Naive thymus-derived CD4-positive, alpha-beta T cell (primary cell): ENCODE measurements at regions not wholly inside any gene's neighbourhood (a gene's known extent, or its start where the extent isn't known, plus 50 kb on each side); places are given as distances from the start of the nearest gene placed in this dataset.
"Not testable (repeated sequence)": the region's sequence is repeated elsewhere in the genome, so short reads cannot be mapped to it uniquely, and the experiment has no call there.

Experiments
- ATAC-seq: fragments of 150-1000 bp; cut with Tn5 transposase; 2 replicates; pipeline ENCODE4 v1.10.0; 2021; ENCODE audit warnings: mild to moderate bottlenecking, moderate library complexity
- CTCF ChIA-PET: fragments of 350-600 bp; sonication (Branson Sonifier 250); formaldehyde crosslinking; loops from one replicate; lab custom pipeline; 2021; ENCODE audit warnings: antibody characterized with exemption; lab: Charles Lee
- POLR2A ChIA-PET: fragments of 350-600 bp; sonication (Branson Sonifier 250); formaldehyde crosslinking; loops from one replicate; lab custom pipeline; 2021; ENCODE audit warnings: antibody characterized with exemption, inconsistent platforms; lab: Charles Lee
- DNase-seq, 9 donors: peaks; one replicate each; pipeline versions ENCODE4 v3.0.0 to v3.0.0-alpha.2; 2020 to 2022; ENCODE audit warnings: mixed read lengths in 1 of 9
- H3K27ac ChIP-seq: one replicate; pipeline ENCODE4 v1.7.0; 2013; ENCODE audit warnings: mild to moderate bottlenecking, low read depth, low read length, moderate library complexity
- H3K27me3 ChIP-seq, 2 donors: one replicate each; pipeline ENCODE4 v1.7.0; 2013; ENCODE audit warnings: low read length in 2 of 2, mild to moderate bottlenecking in 2 of 2, moderate library complexity in 2 of 2; ENCODE audit not compliant: control insufficient read depth in 2 of 2, insufficient read depth in 2 of 2
- H3K36me3 ChIP-seq, 3 experiments: 1 replicate in 2 of 3; 2 replicates in 1 of 3; pipeline ENCODE4 v1.7.0; 2013; ENCODE audit warnings: low read length in 3 of 3, mild to moderate bottlenecking in 3 of 3, moderate library complexity in 1 of 3; ENCODE audit not compliant: insufficient read depth in 3 of 3, control insufficient read depth in 2 of 3
- H3K4me1 ChIP-seq, 2 donors: one replicate each; pipeline ENCODE4 v1.7.0; 2013; ENCODE audit warnings: low read length in 2 of 2, mild to moderate bottlenecking in 2 of 2, moderate library complexity in 1 of 2; ENCODE audit not compliant: control insufficient read depth in 2 of 2, insufficient read depth in 2 of 2
- H3K4me3 ChIP-seq: 2 replicates; pipeline ENCODE4 v1.7.0; 2013; ENCODE audit warnings: mild to moderate bottlenecking, low read length
- H3K9me3 ChIP-seq, 3 experiments: 1 replicate in 2 of 3; 2 replicates in 1 of 3; pipeline ENCODE4 v1.7.0; 2013; ENCODE audit warnings: low read length in 3 of 3; ENCODE audit not compliant: control insufficient read depth in 2 of 3
- H3K27ac Mint-ChIP-seq, 9 donors: one replicate each; pipeline ENCODE4 v1.8.0; 2020 to 2022; ENCODE audit warnings: mixed read lengths in 9 of 9, mild to moderate bottlenecking in 8 of 9, moderate library complexity in 5 of 9, inconsistent platforms in 2 of 9
- H3K27me3 Mint-ChIP-seq, 5 donors: one replicate each; pipeline ENCODE4 v1.8.0; 2021 to 2022; ENCODE audit warnings: mixed read lengths in 5 of 5, mild to moderate bottlenecking in 1 of 5
- H3K36me3 Mint-ChIP-seq, 5 donors: one replicate each; pipeline ENCODE4 v1.8.0; 2020 to 2022; ENCODE audit warnings: mixed read lengths in 5 of 5, mild to moderate bottlenecking in 3 of 5, inconsistent platforms in 1 of 5
- H3K4me1 Mint-ChIP-seq, 7 donors: one replicate each; pipeline ENCODE4 v1.8.0; 2020 to 2022; ENCODE audit warnings: mixed read lengths in 7 of 7, mild to moderate bottlenecking in 3 of 7, inconsistent platforms in 1 of 7
- H3K4me3 Mint-ChIP-seq, 10 donors: one replicate each; pipeline ENCODE4 v1.8.0; 2020 to 2022; ENCODE audit warnings: mild to moderate bottlenecking in 10 of 10, mixed read lengths in 10 of 10, moderate library complexity in 6 of 10, inconsistent platforms in 2 of 10
- H3K9me3 Mint-ChIP-seq, 11 donors: one replicate each; pipeline ENCODE4 v1.8.0; 2020 to 2022; ENCODE audit warnings: mixed read lengths in 11 of 11, mild to moderate bottlenecking in 4 of 11, inconsistent platforms in 1 of 11, moderate library complexity in 1 of 11
- intact Hi-C, 2 donors: fragments of 100-400 bp; cut with micrococcal nuclease; formaldehyde crosslinking; loops; one replicate each; pipeline ENCODE4 v1.15.1; 2023

DNA sequence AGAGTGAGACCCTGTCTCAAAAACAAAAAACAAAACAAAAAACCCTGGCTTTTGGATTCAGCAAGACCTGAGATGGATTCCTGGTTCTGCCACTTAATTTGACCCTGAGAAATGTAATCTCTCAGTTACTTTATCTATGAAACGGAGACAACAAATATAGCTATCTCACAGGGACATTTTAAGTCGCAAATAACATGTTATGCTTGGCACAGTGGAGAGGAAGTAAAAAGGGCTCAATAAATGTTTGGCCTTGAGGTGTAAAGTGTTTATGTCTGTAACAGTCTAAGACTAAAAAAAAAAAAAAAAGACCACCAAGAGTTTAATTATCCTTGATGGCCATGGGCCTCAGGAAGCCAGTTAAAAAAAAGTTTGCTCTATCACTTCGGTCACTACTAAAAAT is 116.0 kb upstream of the VOPP1 start:
- H3K36me3 Mint-ChIP-seq, H3K27ac ChIP-seq, POLR2A ChIA-PET, H3K27ac Mint-ChIP-seq, CTCF ChIA-PET, ATAC-seq, H3K9me3 Mint-ChIP-seq, H3K9me3 ChIP-seq, intact Hi-C loops, H3K27me3 ChIP-seq, DNase-seq, H3K36me3 ChIP-seq, H3K4me3 Mint-ChIP-seq, H3K4me1 ChIP-seq, H3K4me1 Mint-ChIP-seq, H3K4me3 ChIP-seq: not testable (repeated sequence)
- peaks cover 0 to 15% (median 12%) of the 10 kb centered on the region in 5 donors for H3K27me3 Mint-ChIP-seq

DNA sequence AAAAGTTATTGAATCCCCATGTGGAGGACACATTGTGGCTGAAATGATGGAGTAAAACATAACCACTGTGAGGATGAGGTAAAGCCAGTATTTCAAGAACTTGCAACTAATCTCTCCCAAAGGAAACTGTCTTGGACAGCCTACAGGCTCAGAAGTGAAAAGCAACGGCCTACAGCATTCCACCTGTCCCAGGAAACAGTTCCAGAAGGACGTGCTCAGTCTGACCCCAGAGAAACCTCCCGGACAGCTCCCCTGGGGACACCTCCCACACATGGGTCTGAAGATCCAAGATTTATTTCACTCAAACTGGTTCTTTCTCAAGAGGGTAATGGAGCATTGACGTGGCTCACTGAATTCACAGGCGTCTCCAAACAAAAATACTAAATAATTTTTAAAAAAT is 115.0 kb upstream of the VOPP1 start:
- H3K9me3 Mint-ChIP-seq, H3K9me3 ChIP-seq, H3K4me1 ChIP-seq, H3K27me3 ChIP-seq, CTCF ChIA-PET, DNase-seq, H3K36me3 Mint-ChIP-seq, POLR2A ChIA-PET, H3K27ac Mint-ChIP-seq, H3K27ac ChIP-seq, ATAC-seq, H3K4me1 Mint-ChIP-seq, H3K4me3 ChIP-seq, H3K36me3 ChIP-seq, H3K4me3 Mint-ChIP-seq, intact Hi-C loops: not testable (repeated sequence)
- peaks cover 0 to 15% (median 12%) of the 10 kb centered on the region in 5 donors for H3K27me3 Mint-ChIP-seq

DNA sequence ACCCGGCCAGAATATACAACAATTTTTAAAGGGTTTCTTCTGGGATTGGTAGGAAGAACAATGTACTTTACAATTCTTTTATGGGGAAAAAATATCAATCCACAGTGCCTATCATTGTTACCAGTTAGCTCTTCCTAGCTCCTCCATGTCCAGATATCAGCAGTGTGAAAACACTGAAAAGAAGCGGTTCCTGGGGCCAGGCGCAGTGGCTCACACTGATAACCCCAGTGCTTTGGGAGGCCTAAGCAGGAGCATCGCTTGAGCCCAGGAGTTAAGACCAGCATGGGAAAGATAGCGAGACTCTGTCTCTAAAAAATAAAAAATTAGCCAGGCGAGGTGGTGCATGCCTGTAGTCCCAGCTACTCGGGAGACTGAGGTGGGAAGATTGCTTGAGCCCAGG is 114.5 kb upstream of the VOPP1 start:
- intact Hi-C loops, H3K27ac Mint-ChIP-seq, H3K27ac ChIP-seq: not testable (repeated sequence)

DNA sequence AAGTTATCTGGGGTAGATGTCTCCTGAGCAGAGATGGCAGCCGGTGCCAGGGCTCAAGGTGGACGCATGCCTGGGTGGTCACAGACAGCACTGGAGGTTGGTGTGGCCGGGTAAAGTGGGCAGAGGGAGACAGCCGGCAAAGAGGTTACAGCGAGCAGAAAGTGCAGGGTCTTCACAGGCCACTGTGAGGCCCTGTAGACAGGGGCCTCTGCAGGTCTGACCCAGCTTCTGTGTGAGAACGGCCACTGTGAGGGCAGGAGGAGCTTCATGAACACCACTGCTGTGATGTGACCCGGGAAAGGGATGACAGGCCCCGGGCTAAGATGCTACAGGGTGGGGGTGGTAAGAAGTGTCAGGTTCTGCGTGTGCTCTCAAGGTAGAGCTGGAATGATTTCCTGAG is 111.2 kb upstream of the VOPP1 start:
- H3K9me3 Mint-ChIP-seq, H3K27me3 ChIP-seq, H3K27ac Mint-ChIP-seq, H3K36me3 ChIP-seq, H3K4me1 ChIP-seq, H3K9me3 ChIP-seq, H3K4me3 Mint-ChIP-seq, ATAC-seq, H3K4me3 ChIP-seq, H3K4me1 Mint-ChIP-seq, CTCF ChIA-PET, POLR2A ChIA-PET, DNase-seq, H3K36me3 Mint-ChIP-seq, H3K27ac ChIP-seq, intact Hi-C loops: not testable (repeated sequence)
- H3K27me3 Mint-ChIP-seq = peaks cover 0 to 13% (median 8%) of the 10 kb centered on the region in 5 donors

More for the DNA sequence above, 114.5 kb upstream of the VOPP1 start:
- H3K4me3 ChIP-seq, H3K27me3 ChIP-seq, DNase-seq, CTCF ChIA-PET, H3K36me3 ChIP-seq, ATAC-seq, POLR2A ChIA-PET, H3K4me1 ChIP-seq, H3K36me3 Mint-ChIP-seq, H3K4me3 Mint-ChIP-seq, H3K9me3 Mint-ChIP-seq, H3K4me1 Mint-ChIP-seq, H3K9me3 ChIP-seq: not testable (repeated sequence)
- peaks cover 0 to 15% (median 12%) of the 10 kb centered on the region in 5 donors for H3K27me3 Mint-ChIP-seq

DNA sequence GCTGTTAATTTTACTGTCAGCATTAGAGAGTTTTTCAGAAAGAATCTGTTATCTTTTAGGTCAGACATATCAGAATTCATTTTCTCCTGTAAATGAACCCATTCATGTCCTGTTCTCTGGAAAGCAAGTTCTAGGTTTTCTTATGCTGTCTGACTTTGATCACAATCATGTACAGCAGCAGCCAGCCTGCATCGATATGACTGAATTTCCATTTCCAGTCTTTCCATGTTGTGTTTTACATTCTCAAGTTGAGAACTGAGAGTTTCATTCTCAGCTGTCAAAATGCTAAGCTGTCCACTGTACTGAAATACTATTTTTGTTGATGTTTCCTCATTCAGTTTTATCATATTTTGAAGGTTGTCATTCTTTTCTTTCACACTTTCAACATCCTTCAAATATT is 103.3 kb upstream of the VOPP1 start:
- H3K4me1 ChIP-seq, intact Hi-C loops, H3K27me3 Mint-ChIP-seq, H3K27ac Mint-ChIP-seq, H3K36me3 Mint-ChIP-seq, H3K4me1 Mint-ChIP-seq, DNase-seq, H3K4me3 Mint-ChIP-seq, H3K9me3 ChIP-seq, H3K9me3 Mint-ChIP-seq, POLR2A ChIA-PET, H3K27me3 ChIP-seq, CTCF ChIA-PET, H3K27ac ChIP-seq, ATAC-seq, H3K4me3 ChIP-seq, H3K36me3 ChIP-seq: not testable (repeated sequence)

DNA sequence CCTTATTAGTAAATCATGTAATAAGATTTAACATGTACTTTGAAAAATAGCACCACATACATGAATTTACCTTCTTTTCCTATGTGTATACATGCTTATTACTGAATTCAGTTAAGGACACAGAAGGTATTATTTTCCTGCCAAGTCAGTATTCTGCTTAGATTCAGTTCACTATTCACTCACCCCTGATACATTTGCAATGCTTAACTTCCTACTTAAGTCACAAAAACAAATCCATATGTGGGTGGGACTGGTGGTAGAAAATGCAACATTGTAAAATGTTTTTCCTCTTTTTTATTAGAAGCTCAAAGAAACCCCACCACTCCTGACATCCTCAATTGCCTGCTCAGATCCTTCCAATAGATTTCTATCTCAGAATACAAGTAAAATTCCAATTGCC is 101.2 kb upstream of the VOPP1 start:
- DNase-seq, H3K36me3 Mint-ChIP-seq, H3K9me3 ChIP-seq, intact Hi-C loops, H3K4me1 ChIP-seq, H3K4me1 Mint-ChIP-seq, H3K36me3 ChIP-seq, POLR2A ChIA-PET, ATAC-seq, H3K4me3 Mint-ChIP-seq, H3K27me3 ChIP-seq, H3K4me3 ChIP-seq, CTCF ChIA-PET, H3K9me3 Mint-ChIP-seq, H3K27ac ChIP-seq, H3K27ac Mint-ChIP-seq: not testable (repeated sequence)
- H3K27me3 Mint-ChIP-seq = peaks cover 0 to 10% (median 0%) of the 10 kb centered on the region in 5 donors

DNA sequence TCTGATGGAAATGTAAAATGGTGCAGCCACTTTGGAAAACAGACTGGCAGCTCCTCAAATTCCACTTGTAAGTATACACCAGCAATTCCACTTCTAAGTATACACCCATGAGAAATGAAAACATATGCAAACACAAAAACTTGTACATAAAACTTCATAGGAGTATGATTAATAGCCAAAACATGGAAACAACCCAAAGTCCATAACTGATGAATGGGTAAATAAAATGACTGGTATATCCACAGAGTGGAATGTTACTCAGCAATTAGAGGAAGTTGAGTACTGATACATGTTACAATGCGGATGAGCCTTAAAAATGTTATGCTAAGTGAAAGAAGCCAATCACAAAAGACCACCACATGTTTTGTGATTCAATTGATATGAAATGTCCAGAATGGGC is 99.8 kb upstream of the VOPP1 start:
- peaks cover 0 to 11% (median 6%) of the 10 kb centered on the region in 5 donors for H3K27me3 Mint-ChIP-seq

More for the DNA sequence above, 99.8 kb upstream of the VOPP1 start:
- H3K27ac ChIP-seq, H3K9me3 ChIP-seq, ATAC-seq, H3K27ac Mint-ChIP-seq, H3K36me3 ChIP-seq, H3K4me1 ChIP-seq, H3K4me3 ChIP-seq, CTCF ChIA-PET, intact Hi-C loops, H3K36me3 Mint-ChIP-seq, DNase-seq, POLR2A ChIA-PET, H3K4me1 Mint-ChIP-seq, H3K9me3 Mint-ChIP-seq, H3K27me3 ChIP-seq, H3K4me3 Mint-ChIP-seq: not testable (repeated sequence)
